GM19238 (cell line): ENCODE measurements at regions not wholly inside any gene's neighbourhood (a gene's known extent, or its start where the extent isn't known, plus 50 kb on each side); places are given as distances from the start of the nearest gene placed in this dataset.
"Not testable (repeated sequence)": the region's sequence is repeated elsewhere in the genome, so short reads cannot be mapped to it uniquely, and the experiment has no call there.

ENCODE experiments used
- DNase-seq: peaks from one replicate; pipeline ENCODE4 v3.0.0; 2011; ENCODE audit warnings: low spot score; ENCODE audit not compliant: insufficient read length

GRCh38 chr2:40564184-40564583, 112.3 kb upstream of the SLC8A1 start:
- no peak for DNase-seq

GRCh38 chr2:40579247-40579646, 127.4 kb upstream of the SLC8A1 start:
- no peak for DNase-seq

- no peak for DNase-seq
These were observed 132.5 kb upstream of the SLC8A1 start for GRCh38 chr2:40584432-40584831.

- DNase-seq = no peak
These were observed 139.9 kb upstream of the SLC8A1 start for GRCh38 chr2:40591774-40592173.

GRCh38 chr2:40592218-40592617, 140.3 kb upstream of the SLC8A1 start:
- DNase-seq = no peak

- no peak for DNase-seq
These were observed 155.0 kb upstream of the SLC8A1 start for GRCh38 chr2:40606862-40607261.

- no peak for DNase-seq
These were observed 159.3 kb upstream of the SLC8A1 start for GRCh38 chr2:40611196-40611595.

- DNase-seq = no peak
These were observed 174.0 kb upstream of the SLC8A1 start for GRCh38 chr2:40625849-40626248.

- DNase-seq = no peak
These were observed 176.7 kb upstream of the SLC8A1 start for GRCh38 chr2:40628556-40628955.

GRCh38 chr2:40629768-40630434, 178.0 kb upstream of the SLC8A1 start:
- no peak for DNase-seq

GRCh38 chr2:40639320-40639719, 187.4 kb upstream of the SLC8A1 start:
- no peak for DNase-seq

GRCh38 chr2:40642237-40642636, 190.3 kb upstream of the SLC8A1 start:
- DNase-seq = no peak

- no peak for DNase-seq
These were observed 190.8 kb upstream of the SLC8A1 start for GRCh38 chr2:40642726-40643125.

GRCh38 chr2:40646642-40647041, 194.8 kb upstream of the SLC8A1 start:
- DNase-seq = no peak

GRCh38 chr2:40652155-40652554, 200.3 kb upstream of the SLC8A1 start:
- DNase-seq = no peak

GRCh38 chr2:40653829-40654228, 201.9 kb upstream of the SLC8A1 start:
- no peak for DNase-seq

GRCh38 chr2:40654346-40654745, 202.5 kb upstream of the SLC8A1 start:
- no peak for DNase-seq

- no peak for DNase-seq
These were observed 207.1 kb upstream of the SLC8A1 start for GRCh38 chr2:40658941-40659340.

- no peak for DNase-seq
These were observed 213.8 kb upstream of the SLC8A1 start for GRCh38 chr2:40665493-40666232.

GRCh38 chr2:40666398-40666797, 214.5 kb upstream of the SLC8A1 start:
- no peak for DNase-seq

GRCh38 chr2:40668425-40668824, 216.5 kb upstream of the SLC8A1 start:
- no peak for DNase-seq

- DNase-seq = not testable (repeated sequence)
These were observed 224.4 kb upstream of the SLC8A1 start for GRCh38 chr2:40676134-40676790.

GRCh38 chr2:40680547-40680946, 228.7 kb upstream of the SLC8A1 start:
- DNase-seq = no peak
